AG04449 (cell line): ENCODE measurements at regions not wholly inside any gene's neighbourhood (a gene's known extent, or its start where the extent isn't known, plus 50 kb on each side); places are given as distances from the start of the nearest gene placed in this dataset.

Experiments used
- CTCF ChIA-PET: fragments of 350-600 bp; formaldehyde crosslinking; extraction: SDS; loops from one replicate; lab custom pipeline; 2021; ENCODE audit warnings: antibody characterized with exemption; lab: Yijun Ruan, JAX
- POLR2A ChIA-PET: fragments of 400-600, 350-600 bp; formaldehyde crosslinking; extraction: SDS; loops from one replicate; lab custom pipeline; 2020; ENCODE audit warnings: antibody characterized with exemption, inconsistent platforms; lab: Yijun Ruan, JAX
- DNase-seq: peaks from one replicate; pipeline ENCODE4 v3.0.0-alpha.2; 2010; ENCODE audit warnings: low read depth, low spot score
- H3K4me3 ChIP-seq: 2 replicates; pipeline ENCODE4 v1.5.1; 2011; ENCODE audit warnings: low read depth, mild to moderate bottlenecking, control low read depth, low read length
- CTCF ChIP-seq: IDR thresholded peaks from one replicate; pipeline ENCODE4 v1.5.1; 2011; ENCODE audit warnings: mild to moderate bottlenecking, moderate library complexity, low read length, control low read depth, inconsistent platforms; ENCODE audit not compliant: insufficient read depth; ENCODE audit errors: missing control alignments

- no peak overlapping the region for H3K4me3 ChIP-seq
- POLR2A ChIA-PET: no interaction called here
- no peak for DNase-seq
- TF ChIP-seq CTCF: no peak
- CTCF ChIA-PET: no interaction called here
Observed at GRCh38 chr3:81395739-81396513, 365.5 kb downstream of the GBE1 start.

- TF ChIP-seq CTCF: no peak
- ChIA-PET CTCF (no interaction called here), POLR2A (no interaction called here)
- no peak overlapping the region for H3K4me3 ChIP-seq
- DNase-seq: no peak
Observed at GRCh38 chr3:81394651-81395524, 366.6 kb downstream of the GBE1 start.

GRCh38 chr3:81393251-81393650 is 368.2 kb downstream of the GBE1 start:
- CTCF ChIA-PET: no interaction called here
- no peak for DNase-seq

GRCh38 chr3:81390796-81391195 is 370.6 kb downstream of the GBE1 start:
- CTCF ChIA-PET: no interaction called here
- POLR2A ChIA-PET: no interaction called here
- TF ChIP-seq CTCF: no peak
- DNase-seq: no peak
- no peak overlapping the region for H3K4me3 ChIP-seq

More at GRCh38 chr3:81393251-81393650, 368.2 kb downstream of the GBE1 start:
- POLR2A ChIA-PET: no interaction called here
- TF ChIP-seq CTCF: no peak
- no peak overlapping the region for H3K4me3 ChIP-seq

- DNase-seq: no peak
- no peak for TF ChIP-seq CTCF
- CTCF ChIA-PET: no interaction called here
- POLR2A ChIA-PET: no interaction called here
- no peak overlapping the region for H3K4me3 ChIP-seq
Observed at GRCh38 chr3:81388191-81388590, 373.3 kb downstream of the GBE1 start.

- H3K4me3 ChIP-seq: no peak overlapping the region
- ChIA-PET POLR2A (no interaction called here), CTCF (no interaction called here)
Observed at GRCh38 chr3:81382470-81382869, 379.0 kb downstream of the GBE1 start.

More at GRCh38 chr3:81382470-81382869, 379.0 kb downstream of the GBE1 start:
- no peak for TF ChIP-seq CTCF
- no peak for DNase-seq
